ENCODE measurements at regions not wholly inside any gene's neighbourhood (a gene's known extent, or its start where the extent isn't known, plus 50 kb on each side); places are given as distances from the start of the nearest gene placed in this dataset.

DNA sequence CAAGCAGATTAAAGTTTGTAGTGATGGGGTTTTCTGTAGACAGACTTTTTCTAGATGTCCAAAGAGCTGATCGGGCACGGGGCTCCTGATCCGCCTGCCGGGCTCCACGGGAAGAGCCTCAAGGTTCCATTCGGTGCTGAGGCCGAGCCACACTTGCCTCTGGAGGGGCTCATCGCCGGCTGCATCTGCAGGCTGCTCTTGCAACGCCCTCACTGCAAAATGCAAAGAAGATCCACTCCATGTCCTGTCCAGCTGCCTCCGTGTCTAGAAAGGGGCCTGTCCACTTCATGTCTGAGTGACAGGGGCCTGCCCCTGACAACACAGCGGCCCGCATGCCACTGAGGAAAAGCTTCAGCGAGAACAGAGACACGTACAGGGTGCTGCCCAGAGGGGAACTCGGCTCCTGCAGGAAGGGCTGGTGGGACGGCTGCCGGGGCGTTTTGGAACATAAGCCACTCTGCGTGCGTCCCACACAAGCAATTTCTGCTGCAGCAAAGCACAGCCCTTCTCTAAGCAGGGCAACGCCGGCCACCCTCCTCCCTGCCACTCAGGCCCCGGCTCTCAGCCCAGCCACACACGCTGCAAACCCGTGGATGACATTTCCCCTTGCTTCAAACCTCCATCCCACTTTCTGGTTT is 53.6 kb upstream of the CTDP1 start:
- TF ChIP-seq, protein P1, sequence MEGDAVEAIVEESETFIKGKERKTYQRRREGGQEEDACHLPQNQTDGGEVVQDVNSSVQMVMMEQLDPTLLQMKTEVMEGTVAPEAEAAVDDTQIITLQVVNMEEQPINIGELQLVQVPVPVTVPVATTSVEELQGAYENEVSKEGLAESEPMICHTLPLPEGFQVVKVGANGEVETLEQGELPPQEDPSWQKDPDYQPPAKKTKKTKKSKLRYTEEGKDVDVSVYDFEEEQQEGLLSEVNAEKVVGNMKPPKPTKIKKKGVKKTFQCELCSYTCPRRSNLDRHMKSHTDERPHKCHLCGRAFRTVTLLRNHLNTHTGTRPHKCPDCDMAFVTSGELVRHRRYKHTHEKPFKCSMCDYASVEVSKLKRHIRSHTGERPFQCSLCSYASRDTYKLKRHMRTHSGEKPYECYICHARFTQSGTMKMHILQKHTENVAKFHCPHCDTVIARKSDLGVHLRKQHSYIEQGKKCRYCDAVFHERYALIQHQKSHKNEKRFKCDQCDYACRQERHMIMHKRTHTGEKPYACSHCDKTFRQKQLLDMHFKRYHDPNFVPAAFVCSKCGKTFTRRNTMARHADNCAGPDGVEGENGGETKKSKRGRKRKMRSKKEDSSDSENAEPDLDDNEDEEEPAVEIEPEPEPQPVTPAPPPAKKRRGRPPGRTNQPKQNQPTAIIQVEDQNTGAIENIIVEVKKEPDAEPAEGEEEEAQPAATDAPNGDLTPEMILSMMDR (IDR thresholded peaks at IDR 0.05): no peak
- no peak for TF ChIP-seq POLR2AphosphoS5 (IDR thresholded peaks at IDR 0.05)

All from stomach (tissue), 4 donors.